ENCODE measurements at regions not wholly inside any gene's neighbourhood (a gene's known extent, or its start where the extent isn't known, plus 50 kb on each side); places are given as distances from the start of the nearest gene placed in this dataset.

DNA sequence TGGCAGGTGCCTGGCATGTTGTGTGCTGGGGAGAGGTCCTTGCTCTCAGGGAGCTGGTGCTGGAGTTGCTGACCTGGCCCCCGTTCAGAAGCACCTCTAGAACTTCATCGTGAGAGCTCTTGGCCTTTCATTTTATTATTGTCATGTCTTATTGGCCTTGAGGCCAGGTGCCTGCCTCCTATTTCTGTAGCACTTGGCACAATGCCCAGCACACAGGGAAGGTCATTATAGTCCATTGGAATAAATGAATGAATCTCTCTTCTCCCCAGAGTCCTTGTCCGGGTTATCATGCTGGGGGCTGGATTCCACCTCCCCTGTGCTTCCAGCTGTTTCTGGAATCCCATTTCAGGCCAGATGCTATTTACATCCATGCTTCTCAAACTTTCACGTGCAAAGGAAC lies 169.2 kb downstream of the HAPSTR1 start:
- Histone ChIP-seq H3K27ac (ENCODE audit: insufficient read depth, low read depth, low read length, poor library complexity, severe bottlenecking) (no peak overlapping the region), H3K4me1 (ENCODE audit: control insufficient read depth, insufficient read depth, low read length) (no peaks in the 10 kb centered on the region), H3K9me3 (ENCODE audit: control insufficient read depth, low read length) (no peaks in the 10 kb centered on the region), H3K4me3 (ENCODE audit: insufficient read depth, low read depth, low read length) (no peak overlapping the region), H3K36me3 (ENCODE audit: control insufficient read depth, insufficient read depth, low read length) (no peaks in the 10 kb centered on the region), H3K27me3 (ENCODE audit: control insufficient read depth, insufficient read depth, low read length, poor library complexity, severe bottlenecking) (no peaks in the 10 kb centered on the region)
- 68 to 69% methylated on average over 4 of the region's 4 CpGs for WGBS, 2 experiments

DNA sequence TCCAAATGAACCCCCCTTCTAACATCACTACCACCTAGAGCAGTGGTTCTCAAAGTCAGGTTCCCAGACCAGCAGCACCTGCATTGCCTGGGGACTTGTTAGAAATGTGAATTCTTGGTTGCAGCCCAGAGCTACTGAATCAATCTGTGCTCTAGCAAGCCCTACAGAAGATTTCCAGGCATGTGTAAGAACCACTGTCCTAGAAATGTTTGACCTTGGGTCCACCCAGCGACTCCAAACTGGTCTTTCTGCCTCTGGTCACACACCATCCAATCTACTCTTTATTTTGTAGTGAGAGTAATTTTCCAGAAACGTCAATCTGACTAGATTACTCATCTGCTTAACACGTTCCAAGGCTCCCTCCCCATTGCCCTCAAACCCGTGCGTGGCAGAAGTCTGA lies 169.9 kb downstream of the HAPSTR1 start:
- H3K4me1 ChIP-seq (ENCODE audit: control insufficient read depth, insufficient read depth, low read length): no peaks in the 10 kb centered on the region
- H3K27me3 ChIP-seq (ENCODE audit: control insufficient read depth, insufficient read depth, low read length, poor library complexity, severe bottlenecking): no peaks in the 10 kb centered on the region
- H3K36me3 ChIP-seq (ENCODE audit: control insufficient read depth, insufficient read depth, low read length): no peaks in the 10 kb centered on the region
- H3K9me3 ChIP-seq (ENCODE audit: control insufficient read depth, low read length): no peaks in the 10 kb centered on the region
- no peak overlapping the region for H3K27ac ChIP-seq (ENCODE audit: insufficient read depth, low read depth, low read length, poor library complexity, severe bottlenecking)
- WGBS, 2 experiments: 90 to 94% methylated on average over 5 of the region's 5 CpGs
- H3K4me3 ChIP-seq (ENCODE audit: insufficient read depth, low read depth, low read length): no peak overlapping the region

GRCh38 chr16:9262941-9263715 lies 171.7 kb downstream of the HAPSTR1 start:
- H3K27me3 ChIP-seq (ENCODE audit: control insufficient read depth, insufficient read depth, low read length, poor library complexity, severe bottlenecking): no peaks in the 10 kb centered on the region
- H3K9me3 ChIP-seq (ENCODE audit: control insufficient read depth, low read length): no peaks in the 10 kb centered on the region
- H3K4me1 ChIP-seq (ENCODE audit: control insufficient read depth, insufficient read depth, low read length): no peaks in the 10 kb centered on the region
- H3K36me3 ChIP-seq (ENCODE audit: control insufficient read depth, insufficient read depth, low read length): no peaks in the 10 kb centered on the region
- WGBS, 2 experiments: 82 to 85% methylated on average over 15 of the region's 15 CpGs
- no peak overlapping the region for H3K27ac ChIP-seq (ENCODE audit: insufficient read depth, low read depth, low read length, poor library complexity, severe bottlenecking)
- no peak overlapping the region for H3K4me3 ChIP-seq (ENCODE audit: insufficient read depth, low read depth, low read length)

DNA sequence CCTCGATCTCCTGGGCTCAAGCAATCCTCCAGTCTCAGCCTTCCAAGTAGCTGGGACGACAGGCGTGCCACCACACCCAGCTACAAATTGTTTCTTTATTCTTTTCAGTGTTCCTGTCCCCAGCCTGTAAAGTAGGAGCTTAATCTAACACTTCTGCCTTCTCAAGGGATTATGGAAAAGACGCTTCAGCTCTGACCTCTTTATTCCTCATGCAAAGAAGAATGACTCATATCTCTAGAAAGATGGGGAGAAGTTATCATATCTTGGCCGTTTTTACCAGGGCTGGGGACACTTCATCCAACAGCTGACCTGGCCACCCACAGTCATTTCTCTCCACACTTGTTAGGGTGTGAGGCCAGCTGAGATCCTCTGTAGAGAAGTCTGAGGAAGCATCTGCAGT lies 172.6 kb downstream of the HAPSTR1 start:
- Histone ChIP-seq H3K4me1 (ENCODE audit: control insufficient read depth, insufficient read depth, low read length) (no peaks in the 10 kb centered on the region), H3K4me3 (ENCODE audit: insufficient read depth, low read depth, low read length) (no peak overlapping the region), H3K9me3 (ENCODE audit: control insufficient read depth, low read length) (no peaks in the 10 kb centered on the region), H3K27ac (ENCODE audit: insufficient read depth, low read depth, low read length, poor library complexity, severe bottlenecking) (no peak overlapping the region), H3K27me3 (ENCODE audit: control insufficient read depth, insufficient read depth, low read length, poor library complexity, severe bottlenecking) (no peaks in the 10 kb centered on the region), H3K36me3 (ENCODE audit: control insufficient read depth, insufficient read depth, low read length) (no peaks in the 10 kb centered on the region)
- 77 to 87% methylated on average over 5 of the region's 5 CpGs for WGBS, 2 experiments

- no peak overlapping the region for H3K27ac ChIP-seq (ENCODE audit: insufficient read depth, low read depth, low read length, poor library complexity, severe bottlenecking)
- H3K27me3 ChIP-seq (ENCODE audit: control insufficient read depth, insufficient read depth, low read length, poor library complexity, severe bottlenecking): no peaks in the 10 kb centered on the region
- H3K4me1 ChIP-seq (ENCODE audit: control insufficient read depth, insufficient read depth, low read length): no peaks in the 10 kb centered on the region
- H3K4me3 ChIP-seq (ENCODE audit: insufficient read depth, low read depth, low read length): no peak overlapping the region
- H3K9me3 ChIP-seq (ENCODE audit: control insufficient read depth, low read length): no peaks in the 10 kb centered on the region
- no peaks in the 10 kb centered on the region for H3K36me3 ChIP-seq (ENCODE audit: control insufficient read depth, insufficient read depth, low read length)
- 85 to 87% methylated on average over 4 of the region's 4 CpGs for WGBS, 2 experiments
Observed at GRCh38 chr16:9268446-9268845, 177.0 kb downstream of the HAPSTR1 start.

DNA sequence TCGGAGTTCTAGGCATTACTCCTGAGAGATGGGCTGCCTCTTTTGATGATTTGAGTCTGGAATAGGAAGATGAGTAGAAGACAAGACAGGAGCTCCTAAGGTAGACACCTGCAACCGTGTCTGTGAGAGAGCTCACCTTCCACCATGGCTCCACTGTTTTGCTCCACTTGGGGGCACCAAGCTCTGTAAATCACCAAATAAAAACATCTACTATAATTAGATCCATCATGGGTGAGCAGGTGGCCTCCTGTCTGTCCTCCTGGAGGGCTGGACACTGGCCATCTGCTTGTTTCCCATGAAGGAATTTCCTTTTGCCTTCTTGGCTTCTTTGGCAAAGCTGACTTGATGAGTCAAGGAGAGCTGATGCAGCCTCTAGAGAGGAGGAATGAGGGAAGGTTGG lies 179.0 kb downstream of the HAPSTR1 start:
- H3K27ac ChIP-seq (ENCODE audit: insufficient read depth, low read depth, low read length, poor library complexity, severe bottlenecking): no peak overlapping the region
- no peak overlapping the region for H3K4me3 ChIP-seq (ENCODE audit: insufficient read depth, low read depth, low read length)
- 83 to 93% methylated on average over 2 of the region's 2 CpGs for WGBS, 2 experiments
- no peaks in the 10 kb centered on the region for H3K36me3 ChIP-seq (ENCODE audit: control insufficient read depth, insufficient read depth, low read length)
- H3K27me3 ChIP-seq (ENCODE audit: control insufficient read depth, insufficient read depth, low read length, poor library complexity, severe bottlenecking): no peaks in the 10 kb centered on the region
- H3K4me1 ChIP-seq (ENCODE audit: control insufficient read depth, insufficient read depth, low read length): no peaks in the 10 kb centered on the region
- no peaks in the 10 kb centered on the region for H3K9me3 ChIP-seq (ENCODE audit: control insufficient read depth, low read length)

DNA sequence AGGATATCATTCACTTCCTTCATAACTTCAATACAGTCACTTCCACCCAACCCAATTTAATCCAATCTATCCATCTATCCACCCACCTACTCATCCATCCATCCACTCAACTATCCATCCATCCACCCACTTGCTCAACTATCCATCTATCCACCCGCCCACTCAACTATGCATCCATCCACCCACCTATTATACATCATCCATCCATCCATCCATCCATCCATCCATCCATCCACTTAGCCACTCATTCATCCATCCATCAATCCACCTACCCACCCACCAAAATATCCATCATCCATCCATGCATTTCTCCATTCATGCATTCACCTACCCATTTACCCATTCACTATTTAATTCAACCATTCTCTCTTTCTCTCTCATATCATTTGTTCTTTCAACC lies 179.5 kb downstream of the HAPSTR1 start:
- Histone ChIP-seq H3K27ac (ENCODE audit: insufficient read depth, low read depth, low read length, poor library complexity, severe bottlenecking) (no peak overlapping the region), H3K27me3 (ENCODE audit: control insufficient read depth, insufficient read depth, low read length, poor library complexity, severe bottlenecking) (no peaks in the 10 kb centered on the region), H3K9me3 (ENCODE audit: control insufficient read depth, low read length) (no peaks in the 10 kb centered on the region), H3K4me3 (ENCODE audit: insufficient read depth, low read depth, low read length) (no peak overlapping the region), H3K4me1 (ENCODE audit: control insufficient read depth, insufficient read depth, low read length) (no peaks in the 10 kb centered on the region), H3K36me3 (ENCODE audit: control insufficient read depth, insufficient read depth, low read length) (no peaks in the 10 kb centered on the region)
- WGBS, 2 experiments: 96 to 97% methylated on average over 1 of the region's 1 CpG

DNA sequence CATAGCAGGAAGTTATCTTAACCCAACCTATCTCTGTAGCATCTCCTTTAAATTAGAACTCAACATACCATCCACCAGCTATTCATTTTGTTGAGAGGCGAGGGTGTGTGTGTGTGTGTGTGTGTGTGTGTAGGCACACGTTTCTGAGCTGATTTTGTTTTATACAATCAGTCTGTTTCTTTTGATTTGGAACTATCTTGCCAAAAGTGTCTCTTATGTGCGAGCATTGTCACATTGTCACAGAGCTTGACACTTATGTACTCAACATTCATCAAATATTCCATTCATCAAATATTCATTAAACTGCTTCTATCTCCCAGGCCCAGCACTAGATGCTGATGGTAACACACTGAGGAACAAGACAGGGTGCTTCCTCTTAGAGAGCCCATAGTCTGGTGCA lies 180.4 kb downstream of the HAPSTR1 start:
- 88 to 96% methylated on average over 3 of the region's 3 CpGs for WGBS, 2 experiments
- H3K27ac ChIP-seq (ENCODE audit: insufficient read depth, low read depth, low read length, poor library complexity, severe bottlenecking): no peak overlapping the region
- H3K27me3 ChIP-seq (ENCODE audit: control insufficient read depth, insufficient read depth, low read length, poor library complexity, severe bottlenecking): no peaks in the 10 kb centered on the region
- H3K4me3 ChIP-seq (ENCODE audit: insufficient read depth, low read depth, low read length): no peak overlapping the region
- no peaks in the 10 kb centered on the region for H3K4me1 ChIP-seq (ENCODE audit: control insufficient read depth, insufficient read depth, low read length)
- no peaks in the 10 kb centered on the region for H3K9me3 ChIP-seq (ENCODE audit: control insufficient read depth, low read length)
- H3K36me3 ChIP-seq (ENCODE audit: control insufficient read depth, insufficient read depth, low read length): no peaks in the 10 kb centered on the region

GRCh38 chr16:9275377-9275776 lies 183.9 kb downstream of the HAPSTR1 start:
- no peaks in the 10 kb centered on the region for H3K4me1 ChIP-seq (ENCODE audit: control insufficient read depth, insufficient read depth, low read length)
- 77 to 78% methylated on average over 7 of the region's 7 CpGs for WGBS, 2 experiments
- no peaks in the 10 kb centered on the region for H3K36me3 ChIP-seq (ENCODE audit: control insufficient read depth, insufficient read depth, low read length)
- no peak overlapping the region for H3K4me3 ChIP-seq (ENCODE audit: insufficient read depth, low read depth, low read length)
- H3K27ac ChIP-seq (ENCODE audit: insufficient read depth, low read depth, low read length, poor library complexity, severe bottlenecking): no peak overlapping the region
- H3K27me3 ChIP-seq (ENCODE audit: control insufficient read depth, insufficient read depth, low read length, poor library complexity, severe bottlenecking): no peaks in the 10 kb centered on the region
- no peaks in the 10 kb centered on the region for H3K9me3 ChIP-seq (ENCODE audit: control insufficient read depth, low read length)

DNA sequence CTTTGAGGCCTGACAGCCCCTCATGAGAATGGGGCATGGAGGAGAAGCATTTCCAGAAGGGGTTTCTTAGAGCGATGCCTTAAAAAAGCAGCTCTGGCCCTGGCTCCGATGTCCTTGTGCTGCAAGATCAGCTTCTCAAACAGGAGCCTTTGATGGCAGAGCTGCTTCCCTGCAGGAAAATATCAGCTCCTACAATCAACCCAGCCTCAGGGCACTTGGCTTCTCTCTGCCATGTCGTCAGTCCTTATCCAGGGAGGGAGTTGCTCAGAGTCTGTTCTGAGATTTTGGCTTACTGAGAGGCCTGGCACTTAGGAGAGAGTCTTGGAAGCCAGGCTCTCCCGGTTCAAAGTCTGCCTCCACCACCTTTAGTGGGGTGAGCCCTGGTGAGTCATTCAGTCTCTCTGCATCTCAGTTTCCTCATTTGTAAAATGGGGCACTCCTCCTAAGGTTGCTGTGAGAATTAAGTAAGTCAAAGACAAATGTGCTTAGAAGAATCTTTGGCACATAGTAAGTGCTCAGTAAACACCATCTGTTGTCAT lies 184.4 kb downstream of the HAPSTR1 start:
- H3K9me3 ChIP-seq (ENCODE audit: control insufficient read depth, low read length): no peaks in the 10 kb centered on the region
- no peak overlapping the region for H3K4me3 ChIP-seq (ENCODE audit: insufficient read depth, low read depth, low read length)
- 75 to 76% methylated on average over 4 of the region's 4 CpGs for WGBS, 2 experiments
- H3K27ac ChIP-seq (ENCODE audit: insufficient read depth, low read depth, low read length, poor library complexity, severe bottlenecking): no peak overlapping the region
- no peaks in the 10 kb centered on the region for H3K4me1 ChIP-seq (ENCODE audit: control insufficient read depth, insufficient read depth, low read length)
- H3K36me3 ChIP-seq (ENCODE audit: control insufficient read depth, insufficient read depth, low read length): no peaks in the 10 kb centered on the region
- no peaks in the 10 kb centered on the region for H3K27me3 ChIP-seq (ENCODE audit: control insufficient read depth, insufficient read depth, low read length, poor library complexity, severe bottlenecking)

Data from ectodermal cell (in vitro differentiated cells).